ENCODE measurements at regions not wholly inside any gene's neighbourhood (a gene's known extent, or its start where the extent isn't known, plus 50 kb on each side); places are given as distances from the start of the nearest gene placed in this dataset.

DNA sequence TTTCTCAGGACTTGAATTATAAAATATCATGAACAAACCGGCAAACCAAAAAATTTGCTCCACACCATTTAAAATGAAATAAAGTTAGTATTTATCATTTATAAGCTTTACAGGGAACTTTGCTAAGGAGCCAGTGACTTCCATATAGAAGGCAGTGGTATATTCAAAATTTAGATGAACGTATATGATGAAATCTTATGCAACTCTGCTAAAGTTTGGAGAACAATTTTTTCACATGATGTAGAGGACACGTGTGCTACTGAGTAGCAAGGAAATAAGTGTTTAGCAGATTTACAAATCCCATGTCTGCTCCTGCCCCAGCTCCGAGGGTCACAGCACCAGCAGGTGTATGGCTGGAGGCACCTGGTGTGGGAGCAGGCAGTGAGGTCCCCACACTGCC, 70.8 kb upstream of the IFNG-AS1 start:
- CTCF ChIA-PET, result interaction anchor here (1.4 kb wide), 1 partner anchor 562 kb away, joined by 3 read pairs; no protein-coding TSS in a partner anchor
- no peak overlapping the region for H3K27ac Mint-ChIP-seq (ENCODE audit: low read depth, unreplicated experiment)
- intact Hi-C loops (cut with micrococcal nuclease), result loop anchor here (10.0 kb wide), 1 partner anchor 104 kb away; no protein-coding TSS in a partner anchor

GRCh38 chr12:67919406-67919805, 69.8 kb upstream of the IFNG-AS1 start:
- DNase-seq (ENCODE audit: unreplicated experiment), result peak; percentile 56
- no peaks in the 10 kb centered on the region for H3K36me3 Mint-ChIP-seq (ENCODE audit: insufficient read depth, unreplicated experiment)
- no peak for TF ChIP-seq CTCF (IDR thresholded peaks at IDR 0.05; ENCODE audit: unreplicated experiment)
- peaks cover 9% of the 10 kb centered on the region for H3K27me3 Mint-ChIP-seq (ENCODE audit: insufficient read depth, unreplicated experiment)
- intact Hi-C loops (cut with micrococcal nuclease), result loop anchor here (10.0 kb wide), 1 partner anchor 105 kb away; no protein-coding TSS in a partner anchor
- ChIA-PET CTCF (no interaction called here), POLR2A (interaction anchor here (1.2 to 3.1 kb wide), 4 partner anchors 9 to 563 kb away, joined by 3 to 12 read pairs (median 5); no protein-coding TSS in a partner anchor)
- peak overlapping the region; percentile 24 for H3K27ac Mint-ChIP-seq (ENCODE audit: low read depth, unreplicated experiment)
- H3K9me3 Mint-ChIP-seq (ENCODE audit: unreplicated experiment), result no peaks in the 10 kb centered on the region
- H3K4me3 Mint-ChIP-seq (ENCODE audit: unreplicated experiment), result no peak overlapping the region
- peaks cover 30% of the 10 kb centered on the region for H3K4me1 Mint-ChIP-seq (ENCODE audit: insufficient read depth, unreplicated experiment)
- BruUV-seq (replicated peaks), result no TSS peak

More for the DNA sequence above, 70.8 kb upstream of the IFNG-AS1 start:
- Mint-ChIP-seq H3K36me3 (ENCODE audit: insufficient read depth, unreplicated experiment) (no peaks in the 10 kb centered on the region), H3K4me3 (ENCODE audit: unreplicated experiment) (no peak overlapping the region), H3K27me3 (ENCODE audit: insufficient read depth, unreplicated experiment) (peaks cover 1% of the 10 kb centered on the region), H3K4me1 (ENCODE audit: insufficient read depth, unreplicated experiment) (peaks cover 30% of the 10 kb centered on the region), H3K9me3 (ENCODE audit: unreplicated experiment) (no peaks in the 10 kb centered on the region)
- no TSS peak for BruUV-seq (replicated peaks)
- POLR2A ChIA-PET, result interaction anchor here (1.4 to 2.0 kb wide), 3 partner anchors 10 to 272 kb away, joined by 5 to 7 read pairs (median 5); partner anchors contain the start of gene DYRK2
- DNase-seq (ENCODE audit: unreplicated experiment), result no peak
- TF ChIP-seq CTCF (IDR thresholded peaks at IDR 0.05; ENCODE audit: unreplicated experiment), result no peak

GRCh38 chr12:67920413-67920812, 68.8 kb upstream of the IFNG-AS1 start:
- H3K27me3 Mint-ChIP-seq (ENCODE audit: insufficient read depth, unreplicated experiment), result peaks cover 9% of the 10 kb centered on the region
- H3K9me3 Mint-ChIP-seq (ENCODE audit: unreplicated experiment), result no peaks in the 10 kb centered on the region
- no peak for TF ChIP-seq CTCF (IDR thresholded peaks at IDR 0.05; ENCODE audit: unreplicated experiment)
- BruUV-seq (replicated peaks), result no TSS peak
- intact Hi-C loops (cut with micrococcal nuclease), result no loop called here
- peak overlapping the region; percentile 24 for H3K27ac Mint-ChIP-seq (ENCODE audit: low read depth, unreplicated experiment)
- no peak for DNase-seq (ENCODE audit: unreplicated experiment)
- no peaks in the 10 kb centered on the region for H3K36me3 Mint-ChIP-seq (ENCODE audit: insufficient read depth, unreplicated experiment)
- CTCF ChIA-PET, result no interaction called here
- no peak overlapping the region for H3K4me3 Mint-ChIP-seq (ENCODE audit: unreplicated experiment)
- H3K4me1 Mint-ChIP-seq (ENCODE audit: insufficient read depth, unreplicated experiment), result peaks cover 32% of the 10 kb centered on the region
- POLR2A ChIA-PET, result interaction anchor here (0.7 to 3.1 kb wide), 5 partner anchors 10 to 651 kb away, joined by 3 to 12 read pairs (median 5); partner anchors contain the start of gene CAND1

DNA sequence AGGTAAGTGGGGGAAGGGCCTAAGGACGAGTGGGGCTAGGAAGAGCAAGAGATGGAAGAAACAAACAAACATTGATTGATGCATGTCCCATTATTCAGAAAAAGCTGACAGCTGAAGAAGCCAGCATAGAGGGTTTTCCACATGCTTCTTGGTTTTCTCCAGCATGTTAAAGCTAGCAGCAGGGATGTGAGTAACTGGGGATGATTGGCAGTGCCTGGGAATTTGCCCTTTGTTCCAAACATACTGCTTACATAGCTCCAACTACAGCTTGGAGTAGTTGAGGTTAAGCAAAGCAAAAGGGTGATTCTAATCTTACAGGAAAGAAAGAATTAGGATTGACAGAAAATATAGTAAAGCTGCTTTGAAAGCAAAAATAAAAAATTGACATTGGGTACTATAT, 68.0 kb upstream of the IFNG-AS1 start:
- no peak overlapping the region for H3K4me3 Mint-ChIP-seq (ENCODE audit: unreplicated experiment)

More for the DNA sequence above, 68.0 kb upstream of the IFNG-AS1 start:
- POLR2A ChIA-PET, result interaction anchor here (0.6 to 3.1 kb wide), 4 partner anchors 11 to 652 kb away, joined by 3 to 12 read pairs (median 5); partner anchors contain the start of gene CAND1
- intact Hi-C loops (cut with micrococcal nuclease), result no loop called here
- BruUV-seq (replicated peaks), result no TSS peak
- Mint-ChIP-seq H3K36me3 (ENCODE audit: insufficient read depth, unreplicated experiment) (no peaks in the 10 kb centered on the region), H3K4me1 (ENCODE audit: insufficient read depth, unreplicated experiment) (peaks cover 33% of the 10 kb centered on the region), H3K9me3 (ENCODE audit: unreplicated experiment) (no peaks in the 10 kb centered on the region), H3K27me3 (ENCODE audit: insufficient read depth, unreplicated experiment) (peaks cover 9% of the 10 kb centered on the region), H3K27ac (ENCODE audit: low read depth, unreplicated experiment) (no peak overlapping the region)
- no peak for DNase-seq (ENCODE audit: unreplicated experiment)
- CTCF ChIA-PET, result interaction anchor here (1.0 to 1.8 kb wide), 3 partner anchors 19 to 327 kb away, joined by 3 to 8 read pairs (median 5); no protein-coding TSS in a partner anchor
- no peak for TF ChIP-seq CTCF (IDR thresholded peaks at IDR 0.05; ENCODE audit: unreplicated experiment)
